ENCODE measurements at regions not wholly inside any gene's neighbourhood (a gene's known extent, or its start where the extent isn't known, plus 50 kb on each side); places are given as distances from the start of the nearest gene placed in this dataset.
A peak's percentile ranks its signal among the peaks of the same experiment; 100 is the strongest.

GRCh38 chr1:68339505-68339904, 107.2 kb upstream of the WLS start:
- TF ChIP-seq CTCF (conservative IDR thresholded peaks at IDR 0.05; ENCODE audit: low read depth, low read length) = no peak
- H3K4me3 ChIP-seq (ENCODE audit: low read depth, low read length) = no peak overlapping the region
- peak; percentile 86 for DNase-seq (ENCODE audit: low read depth)

- no peak for DNase-seq (ENCODE audit: low read depth)
- no peak for TF ChIP-seq CTCF (conservative IDR thresholded peaks at IDR 0.05; ENCODE audit: low read depth, low read length)
- no peak overlapping the region for H3K4me3 ChIP-seq (ENCODE audit: low read depth, low read length)
Observed at GRCh38 chr1:68338081-68338480, 105.8 kb upstream of the WLS start.

- H3K4me3 ChIP-seq (ENCODE audit: low read depth, low read length) = no peak overlapping the region
- DNase-seq (ENCODE audit: low read depth) = no peak
- no peak for TF ChIP-seq CTCF (conservative IDR thresholded peaks at IDR 0.05; ENCODE audit: low read depth, low read length)
Observed at GRCh38 chr1:68332041-68332440, 99.7 kb upstream of the WLS start.

GRCh38 chr1:68331117-68331865, 99.0 kb upstream of the WLS start:
- TF ChIP-seq CTCF (conservative IDR thresholded peaks at IDR 0.05; ENCODE audit: low read depth, low read length) = no peak
- peak; percentile 82 for DNase-seq (ENCODE audit: low read depth)
- H3K4me3 ChIP-seq (ENCODE audit: low read depth, low read length) = no peak overlapping the region

- no peak overlapping the region for H3K4me3 ChIP-seq (ENCODE audit: low read depth, low read length)
- TF ChIP-seq CTCF (conservative IDR thresholded peaks at IDR 0.05; ENCODE audit: low read depth, low read length) = no peak
- DNase-seq (ENCODE audit: low read depth) = no peak
Observed at GRCh38 chr1:68330391-68330790, 98.1 kb upstream of the WLS start.

- DNase-seq (ENCODE audit: low read depth) = no peak
- H3K4me3 ChIP-seq (ENCODE audit: low read depth, low read length) = no peak overlapping the region
- TF ChIP-seq CTCF (conservative IDR thresholded peaks at IDR 0.05; ENCODE audit: low read depth, low read length) = no peak
Observed at GRCh38 chr1:68329096-68329835, 96.9 kb upstream of the WLS start.

All from choroid plexus epithelial cell (primary cell).